NCI-H2029 (cell line): ENCODE measurements at regions not wholly inside any gene's neighbourhood (a gene's known extent, or its start where the extent isn't known, plus 50 kb on each side); places are given as distances from the start of the nearest gene placed in this dataset.
A peak's percentile ranks its signal among the peaks of the same experiment; 100 is the strongest.
"Not testable (repeated sequence)": the region's sequence is repeated elsewhere in the genome, so short reads cannot be mapped to it uniquely, and the experiment has no call there.

Source experiments
- DNase-seq: peaks from one replicate; lab custom pipeline; 2025; lab: John Stamatoyannopoulos, UW

- DNase-seq: no peak
These were observed 207.5 kb downstream of the EXOC5 start for GRCh38 chr14:57061009-57061711.

GRCh38 chr14:57060276-57060955 is 208.3 kb downstream of the EXOC5 start:
- no peak for DNase-seq

GRCh38 chr14:57058319-57058718 is 210.4 kb downstream of the EXOC5 start:
- no peak for DNase-seq

- DNase-seq: peak; percentile 94
These were observed 210.9 kb downstream of the EXOC5 start for GRCh38 chr14:57057803-57058202.

- DNase-seq: not testable (repeated sequence)
These were observed 212.2 kb downstream of the EXOC5 start for GRCh38 chr14:57056522-57056921.

GRCh38 chr14:57052705-57053302 is 215.9 kb downstream of the EXOC5 start:
- DNase-seq: no peak

- no peak for DNase-seq
These were observed 217.1 kb downstream of the EXOC5 start for GRCh38 chr14:57051633-57052032.

- DNase-seq: peak; percentile 8
These were observed 218.9 kb downstream of the EXOC5 start for GRCh38 chr14:57049848-57050247.

- DNase-seq: no peak
These were observed 222.5 kb downstream of the EXOC5 start for GRCh38 chr14:57046175-57046574.

GRCh38 chr14:57044101-57044973 is 224.4 kb downstream of the EXOC5 start:
- DNase-seq: not testable (repeated sequence)

GRCh38 chr14:57038689-57039088 is 228.4 kb upstream of the OTX2 start:
- DNase-seq: no peak

GRCh38 chr14:57031474-57031873 is 221.2 kb upstream of the OTX2 start:
- no peak for DNase-seq

GRCh38 chr14:57029620-57030253 is 219.5 kb upstream of the OTX2 start:
- no peak for DNase-seq

GRCh38 chr14:57025456-57025855 is 215.2 kb upstream of the OTX2 start:
- no peak for DNase-seq

GRCh38 chr14:57022608-57023007 is 212.3 kb upstream of the OTX2 start:
- no peak for DNase-seq

- DNase-seq: peak; percentile 58
These were observed 207.8 kb upstream of the OTX2 start for GRCh38 chr14:57018065-57018464.

GRCh38 chr14:57013987-57014386 is 203.7 kb upstream of the OTX2 start:
- DNase-seq: no peak

GRCh38 chr14:57009585-57010515 is 199.6 kb upstream of the OTX2 start:
- no peak for DNase-seq

GRCh38 chr14:57008534-57008933 is 198.3 kb upstream of the OTX2 start:
- no peak for DNase-seq

- DNase-seq: no peak
These were observed 188.4 kb upstream of the OTX2 start for GRCh38 chr14:56998728-56999127.
